Activated CD4-positive, alpha-beta T cell treated with anti-CD3 and anti-CD28 coated beads, Interleukin-10, Interleukin-2, amounts not matched to agents 100 ng/mL and 50 ng/mL, durations not matched to agents 16 hours and 8 hours (primary cell): ENCODE measurements at regions not wholly inside any gene's neighbourhood (a gene's known extent, or its start where the extent isn't known, plus 50 kb on each side); places are given as distances from the start of the nearest gene placed in this dataset.
"Not testable (repeated sequence)": the region's sequence is repeated elsewhere in the genome, so short reads cannot be mapped to it uniquely, and the experiment has no call there.

Experiments used
- DNase-seq: peaks from one replicate; pipeline ENCODE4 v3.0.0-alpha.2; 2020

DNA sequence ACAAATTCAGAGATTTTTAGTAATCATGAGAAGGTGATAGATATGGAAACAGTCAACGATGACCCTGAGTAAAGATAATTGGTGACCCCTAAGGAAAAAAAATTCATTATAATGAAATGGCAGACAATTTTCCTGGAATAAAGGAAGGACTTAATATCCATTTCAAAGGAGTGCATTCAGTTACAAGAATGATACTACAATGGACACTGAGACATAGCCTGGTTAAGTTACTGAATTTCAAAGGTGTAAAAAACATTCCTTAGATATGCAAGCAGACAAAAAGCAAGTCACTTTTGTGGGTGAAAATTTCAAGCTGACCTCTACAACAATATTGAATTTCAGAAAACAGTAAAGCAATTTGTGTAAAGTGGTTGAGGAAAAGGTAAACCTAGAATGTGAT, 1012.5 kb upstream of the SEMA6A start:
- no peak for DNase-seq

DNA sequence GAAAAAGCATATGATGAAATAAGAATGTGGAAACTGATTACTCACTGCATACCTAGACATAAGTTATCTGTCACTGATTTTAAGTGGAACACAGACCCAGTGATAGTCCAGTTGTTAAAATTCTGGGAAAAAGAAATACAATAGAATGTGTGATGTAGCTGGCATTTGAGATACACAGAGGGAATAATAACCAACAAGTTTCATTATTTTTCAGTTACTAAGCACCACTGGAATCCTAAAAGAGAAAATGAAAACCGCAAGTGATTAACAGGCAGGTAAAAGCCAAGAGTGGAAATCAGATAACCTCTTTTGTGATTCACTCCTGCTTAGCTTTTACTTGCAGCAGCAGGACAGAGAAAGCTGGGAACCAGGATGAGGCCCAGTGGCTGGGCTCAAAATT, 994.0 kb upstream of the SEMA6A start:
- no peak for DNase-seq

DNA sequence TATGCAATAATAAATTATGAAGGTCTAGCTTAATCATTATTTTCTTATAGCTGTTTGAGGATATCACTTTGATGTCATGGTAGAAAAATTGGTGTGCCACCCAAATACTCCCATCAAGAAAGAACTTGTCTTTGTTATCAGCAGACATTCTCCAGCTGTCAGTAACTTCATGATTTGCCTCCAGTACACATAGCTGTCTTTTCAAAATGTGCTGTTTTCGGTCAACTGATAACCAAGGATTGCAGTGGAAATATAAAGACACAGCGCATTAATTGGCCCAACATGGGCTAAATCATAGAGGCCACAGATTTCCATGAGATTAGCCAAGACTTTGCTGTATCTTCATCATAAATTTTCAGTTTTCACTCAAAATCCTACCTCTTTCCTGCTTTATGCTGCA, 993.5 kb upstream of the SEMA6A start:
- DNase-seq, result no peak

DNA sequence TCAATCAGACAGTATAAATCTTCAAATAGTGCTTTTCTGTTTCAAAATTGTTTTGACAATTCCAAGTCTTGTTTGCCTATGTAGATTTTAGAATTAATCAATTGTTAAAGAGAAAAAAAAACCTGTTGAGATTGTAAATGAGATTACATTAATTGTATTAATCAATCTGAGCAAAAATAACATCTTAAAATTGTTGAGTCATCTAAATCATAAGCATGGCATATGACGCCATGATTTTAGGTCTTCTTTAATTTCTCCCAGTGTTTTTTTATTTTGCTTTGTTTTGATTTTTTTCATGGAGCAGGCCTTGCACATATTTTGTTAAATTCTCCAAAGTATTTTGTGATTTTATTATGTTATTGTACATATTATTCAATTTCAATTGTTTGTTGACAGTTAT, 988.0 kb upstream of the SEMA6A start:
- DNase-seq, result no peak

DNA sequence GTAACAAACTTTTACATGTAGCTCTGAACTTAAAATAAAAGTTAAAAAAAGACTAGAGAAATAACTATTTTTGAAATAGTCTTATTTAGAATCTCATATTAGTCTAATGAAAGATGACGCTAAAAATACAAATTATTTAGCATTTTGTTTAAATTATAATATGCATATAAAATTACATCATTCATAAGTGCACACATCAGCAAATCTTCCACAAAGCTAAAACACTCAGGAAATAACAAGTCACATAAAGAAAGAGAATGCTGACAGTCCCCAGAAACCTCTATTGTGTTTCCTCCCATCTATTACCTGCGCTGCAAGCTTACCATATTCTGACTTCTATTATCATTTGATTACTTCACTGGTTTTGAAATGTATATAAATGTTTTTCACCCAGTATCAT, 986.9 kb upstream of the SEMA6A start:
- DNase-seq, result no peak

DNA sequence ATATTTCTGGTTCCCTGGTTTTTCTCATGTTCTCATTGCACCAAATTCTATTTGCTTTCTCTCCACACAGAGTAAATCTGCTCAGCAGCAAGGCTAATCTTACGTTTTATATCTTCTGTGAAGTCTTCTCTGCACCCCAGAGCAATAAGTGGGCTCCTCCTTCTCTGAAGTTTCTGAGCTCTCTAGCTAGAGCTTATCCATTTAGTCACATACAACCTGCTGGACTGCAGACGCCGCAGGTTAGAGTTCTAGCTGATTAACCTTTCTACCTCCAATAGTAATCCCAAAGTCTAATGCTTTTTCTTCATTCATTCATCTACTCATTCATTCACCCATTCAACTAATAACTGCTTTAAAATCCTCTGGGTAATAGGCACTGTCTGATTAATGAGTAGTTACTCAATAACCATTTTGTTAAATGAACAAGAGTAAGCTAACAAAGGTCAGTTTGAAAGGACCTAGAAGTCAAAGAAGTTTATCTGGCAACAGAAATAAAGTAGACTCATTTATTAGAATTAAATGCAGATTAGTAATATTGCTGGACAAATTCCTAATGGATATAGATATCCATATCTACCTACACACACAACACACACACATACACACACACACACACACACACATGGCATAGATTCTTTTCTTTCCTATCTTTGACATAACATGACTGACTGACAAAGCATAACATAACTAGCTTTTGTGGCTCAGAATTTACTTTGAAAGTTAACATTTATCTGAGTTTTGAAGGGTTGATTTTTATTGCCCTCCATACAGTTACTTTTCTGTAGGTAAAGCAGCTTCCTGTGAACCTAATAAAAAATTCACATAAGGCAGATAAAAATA, 984.6 kb upstream of the SEMA6A start:
- DNase-seq, result no peak

DNA sequence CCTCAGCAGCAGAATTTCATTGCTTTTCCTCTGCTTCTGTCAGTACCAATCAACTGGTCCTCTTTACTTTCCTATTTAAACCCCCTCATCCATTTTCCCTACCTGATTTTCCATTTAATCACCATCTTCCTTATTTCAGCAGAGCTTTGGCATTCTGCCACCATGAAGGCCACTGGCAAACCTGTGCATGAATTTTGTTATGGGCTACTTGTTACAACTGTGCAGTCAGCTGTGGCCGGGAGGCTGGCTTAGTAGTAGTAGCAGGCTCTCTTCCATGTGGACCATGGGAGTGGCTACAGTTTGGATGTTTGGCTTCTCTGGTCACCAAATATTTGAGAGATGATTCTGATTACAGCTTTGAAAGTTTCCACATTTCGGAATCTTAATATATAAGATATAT, 976.6 kb upstream of the SEMA6A start:
- DNase-seq, result no peak

DNA sequence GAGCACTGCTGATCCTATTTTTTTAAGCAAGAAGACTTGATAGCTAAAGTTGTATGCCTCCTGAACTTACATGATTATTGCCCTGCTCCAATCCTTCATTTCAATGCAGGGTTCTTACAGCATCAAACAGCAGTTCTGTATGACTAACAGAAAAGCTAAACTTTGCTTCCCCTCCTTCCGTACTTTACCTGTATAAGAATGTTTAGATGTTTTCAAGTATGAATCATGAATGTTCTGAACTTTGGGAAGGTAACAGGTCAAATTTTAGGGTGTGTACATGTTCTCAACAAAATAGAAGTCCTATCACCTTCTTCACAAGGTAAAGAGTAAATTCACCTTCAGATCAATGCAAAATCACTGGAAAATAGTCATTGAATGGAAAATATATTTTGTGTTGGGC, 972.6 kb upstream of the SEMA6A start:
- no peak for DNase-seq

DNA sequence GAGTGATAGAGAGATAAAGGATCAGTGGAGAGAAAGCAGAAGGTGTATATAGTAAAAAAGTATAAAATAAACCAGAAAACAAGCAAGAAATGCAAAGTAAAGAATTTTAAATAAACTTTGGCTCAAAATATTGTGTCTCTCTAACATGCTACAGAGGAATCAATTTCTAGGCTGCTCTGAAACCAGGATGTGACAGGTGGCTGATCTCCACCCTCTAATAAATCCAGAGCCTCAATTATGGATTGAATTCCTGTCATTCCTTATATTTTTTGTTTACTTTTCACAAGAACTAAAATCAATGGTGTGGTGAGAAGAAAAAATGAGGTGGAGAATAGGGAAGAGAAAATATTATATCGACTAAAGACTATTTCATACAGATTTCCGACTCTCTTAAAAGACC, 965.1 kb upstream of the SEMA6A start:
- no peak for DNase-seq

DNA sequence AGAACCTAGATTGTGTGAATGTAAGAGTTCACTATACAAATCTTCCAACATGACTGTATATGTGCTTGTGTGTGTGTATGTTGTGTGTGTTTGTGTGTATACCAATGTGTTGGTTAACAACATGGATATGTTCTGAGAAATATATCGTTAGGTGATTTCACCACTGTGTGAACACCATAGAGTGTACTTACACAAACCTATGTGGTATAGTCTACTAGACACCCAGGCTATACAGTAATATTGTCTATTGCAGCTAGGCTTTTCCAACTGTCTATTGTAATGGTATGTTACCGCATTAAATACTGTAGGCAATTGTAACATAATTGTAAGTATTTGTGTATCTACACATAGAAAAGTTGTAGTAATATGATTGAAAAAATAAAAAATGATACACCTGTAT, 959.2 kb upstream of the SEMA6A start:
- DNase-seq, result no peak

DNA sequence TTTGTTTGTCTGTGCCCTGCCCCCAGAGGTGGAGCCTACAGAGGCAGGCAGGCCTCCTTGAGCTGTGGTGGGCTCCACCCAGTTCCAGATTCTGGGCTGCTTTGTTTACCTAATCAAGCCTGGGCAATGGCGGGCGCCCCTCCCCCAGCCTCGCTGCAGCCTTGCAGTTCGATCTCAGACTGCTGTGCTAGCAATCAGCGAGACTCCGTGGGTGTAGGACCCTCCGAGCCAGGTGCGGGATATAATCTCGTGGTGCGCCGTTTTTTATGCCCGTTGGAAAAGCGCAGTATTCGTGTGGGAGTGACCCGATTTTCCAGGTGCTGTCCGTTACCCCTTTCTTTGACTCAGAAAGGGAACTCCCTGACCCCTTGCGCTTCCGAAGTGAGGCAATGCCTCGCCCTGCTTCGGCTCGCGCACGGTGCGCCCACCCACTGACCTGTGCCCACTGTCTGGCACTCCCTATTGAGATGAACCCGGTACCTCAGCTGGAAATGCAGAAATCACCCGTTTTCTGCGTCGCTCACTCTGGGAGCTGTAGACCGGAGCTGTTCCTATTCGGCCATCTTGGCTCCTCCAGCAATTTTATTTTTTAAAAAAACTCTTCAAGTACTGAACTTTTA, 958.5 kb upstream of the SEMA6A start:
- not testable (repeated sequence) for DNase-seq

DNA sequence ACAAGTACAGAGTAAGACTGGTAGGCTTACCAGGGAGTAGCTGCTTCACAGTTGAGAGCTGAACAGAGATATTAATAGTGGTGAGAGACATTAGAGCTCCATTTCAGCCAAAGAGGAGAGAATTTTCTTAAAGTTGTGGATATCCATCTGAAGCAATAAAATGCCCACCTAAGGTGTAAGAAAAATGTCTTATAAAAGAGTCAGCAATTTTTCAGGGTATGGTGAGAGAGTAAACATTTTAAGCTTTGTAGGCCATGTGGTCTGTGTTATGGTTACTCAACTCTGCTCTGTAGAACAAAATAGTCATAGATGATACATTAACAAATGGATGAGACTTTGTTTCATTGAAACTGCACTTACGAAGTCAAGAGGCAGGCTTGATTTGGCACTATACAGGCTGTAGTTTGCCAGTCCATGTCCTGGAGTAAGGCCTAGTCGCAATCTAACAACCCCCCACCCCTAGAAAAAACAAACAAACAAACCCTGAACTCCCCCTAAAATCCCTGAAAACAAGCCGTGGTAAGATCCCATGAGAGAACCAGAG, 945.4 kb upstream of the SEMA6A start:
- DNase-seq, result no peak

DNA sequence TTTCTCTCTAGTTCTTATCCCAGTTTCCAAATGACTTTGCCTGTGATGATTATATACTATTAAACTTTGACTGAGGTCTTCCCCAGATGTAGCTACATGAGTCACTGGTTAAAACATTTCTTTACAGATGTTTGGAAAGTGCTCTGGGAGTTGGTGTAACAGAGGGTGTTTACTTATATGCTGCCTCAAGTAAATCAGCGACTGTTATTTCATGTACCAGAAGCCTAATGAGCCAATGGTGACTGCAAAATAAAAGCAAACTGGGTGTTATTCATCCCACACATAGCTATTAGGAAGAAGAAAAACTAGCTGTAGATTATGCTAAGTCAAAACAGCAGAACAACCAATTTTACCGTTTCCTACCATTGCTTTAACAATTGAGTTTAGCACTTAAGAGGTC, 929.7 kb upstream of the SEMA6A start:
- DNase-seq, result no peak

DNA sequence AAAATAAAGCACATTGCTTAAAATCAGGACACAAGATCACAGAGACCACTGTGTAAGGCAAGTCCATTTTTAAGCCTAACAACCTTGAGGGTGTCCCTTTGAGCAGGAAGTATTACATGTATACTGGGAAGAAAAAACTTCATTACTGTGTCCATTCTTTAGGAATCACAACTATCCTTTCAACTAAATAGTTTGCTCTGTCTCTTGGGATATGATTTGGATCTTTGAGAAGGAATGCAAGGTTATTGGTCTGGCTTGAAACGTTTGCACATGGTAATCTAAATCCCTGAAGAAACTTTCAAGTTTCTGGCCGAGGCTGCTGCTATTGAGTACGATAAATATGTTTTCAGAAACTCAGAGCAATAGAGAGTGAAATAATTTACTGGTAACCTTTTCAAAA, 923.0 kb upstream of the SEMA6A start:
- no peak for DNase-seq

DNA sequence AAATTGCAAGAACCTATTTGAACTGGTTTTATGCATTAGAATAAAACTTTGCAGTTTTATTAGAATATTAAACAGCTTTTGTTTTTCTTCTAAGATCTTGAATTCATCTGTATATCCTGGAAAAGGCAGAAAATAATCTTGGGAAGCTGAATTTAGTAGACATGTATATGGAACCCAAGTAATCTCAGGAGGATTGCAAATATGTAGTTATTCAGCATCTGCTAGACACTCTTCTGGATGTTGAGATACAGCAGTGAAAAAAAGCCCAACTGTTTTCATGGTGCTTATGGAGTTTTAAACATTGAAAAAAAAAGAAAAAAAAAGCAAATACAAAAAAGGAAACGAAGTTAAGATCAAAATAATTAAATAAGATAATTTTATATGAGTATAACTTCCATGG, 922.2 kb upstream of the SEMA6A start:
- DNase-seq, result no peak

DNA sequence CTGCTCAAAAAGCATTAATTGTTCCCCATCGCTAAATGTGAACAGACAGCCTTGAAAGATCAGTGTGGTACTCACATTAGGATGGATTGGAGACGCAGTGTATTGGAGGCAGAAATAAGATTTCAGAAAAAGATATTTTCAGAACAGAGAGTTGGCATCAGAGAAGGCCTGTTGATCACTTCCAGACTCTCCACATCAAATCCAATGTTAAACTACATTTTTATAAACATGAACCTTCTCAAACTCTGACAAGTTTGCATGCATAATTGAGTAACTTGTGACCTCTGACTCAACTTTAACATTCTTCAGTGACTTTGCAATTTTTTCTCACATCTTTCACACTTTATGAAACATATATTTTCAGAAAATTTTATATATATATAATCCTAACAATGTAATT, 919.6 kb upstream of the SEMA6A start:
- DNase-seq, result no peak

DNA sequence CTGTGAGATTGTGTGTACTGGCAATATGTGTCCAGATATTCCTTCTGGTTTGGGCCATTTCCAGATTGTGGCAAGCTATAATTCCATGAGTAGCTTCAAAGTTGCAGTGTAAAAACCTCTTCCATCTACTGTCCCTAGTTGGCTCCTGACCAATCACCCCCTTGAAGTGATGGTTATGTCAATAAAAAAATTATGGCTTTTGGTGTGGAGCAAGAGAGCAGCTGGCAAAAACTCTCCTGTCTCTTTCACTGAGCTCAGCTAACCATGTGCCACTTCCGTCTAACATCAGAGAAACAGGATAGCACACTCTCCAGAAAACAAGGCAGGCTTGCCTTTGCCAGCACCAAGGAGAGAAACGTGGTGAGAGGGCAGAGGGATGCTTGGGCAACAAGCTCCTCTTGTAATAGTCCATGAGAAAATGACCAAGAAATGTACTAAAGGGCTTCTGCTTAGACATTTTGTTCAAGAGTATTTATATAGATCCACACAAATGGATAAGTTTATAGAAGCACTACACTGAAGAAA, 914.4 kb upstream of the SEMA6A start:
- no peak for DNase-seq

DNA sequence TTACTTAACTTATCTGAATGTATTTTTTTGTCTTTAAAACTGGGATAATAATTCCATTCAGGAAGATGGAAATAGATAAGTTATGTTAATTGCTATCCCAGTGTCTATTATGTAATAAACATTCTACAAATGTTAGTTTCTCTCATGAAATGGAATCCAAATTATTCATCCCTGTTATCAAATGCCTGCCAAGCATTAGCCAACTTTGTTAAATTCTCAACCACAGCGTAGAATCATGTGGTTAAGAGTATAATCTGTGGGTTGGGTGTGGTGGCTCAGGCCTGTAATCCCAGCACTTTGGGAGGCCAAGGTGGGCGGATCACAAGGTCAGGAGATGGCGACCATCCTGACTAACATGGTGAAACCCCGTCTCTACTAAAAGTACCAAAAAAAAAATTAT, 912.9 kb upstream of the SEMA6A start:
- no peak for DNase-seq

DNA sequence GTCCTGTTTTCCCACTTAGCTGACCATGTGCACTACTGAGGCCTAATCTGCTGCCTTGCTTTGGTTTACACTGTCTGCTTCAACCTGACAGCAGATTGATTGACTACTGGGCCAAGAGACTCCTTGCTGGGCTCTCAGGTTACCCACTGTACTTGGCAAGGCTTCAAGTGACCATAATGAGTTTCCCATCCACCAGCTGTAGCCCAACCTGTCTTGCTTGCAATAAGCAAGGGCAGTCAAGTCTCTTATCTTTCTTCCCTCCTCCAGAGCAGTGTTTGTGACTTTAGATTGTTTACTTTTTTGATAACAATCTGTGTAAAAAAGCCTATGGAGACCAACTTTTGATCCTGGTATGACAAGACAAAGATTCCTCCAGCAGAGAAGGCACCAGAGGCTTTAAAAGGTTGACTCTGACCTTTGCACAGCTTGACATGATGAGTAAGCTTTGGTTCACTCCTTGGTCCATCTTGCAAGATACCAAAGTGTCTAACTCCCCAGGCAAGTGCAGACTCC, 912.3 kb upstream of the SEMA6A start:
- no peak for DNase-seq

DNA sequence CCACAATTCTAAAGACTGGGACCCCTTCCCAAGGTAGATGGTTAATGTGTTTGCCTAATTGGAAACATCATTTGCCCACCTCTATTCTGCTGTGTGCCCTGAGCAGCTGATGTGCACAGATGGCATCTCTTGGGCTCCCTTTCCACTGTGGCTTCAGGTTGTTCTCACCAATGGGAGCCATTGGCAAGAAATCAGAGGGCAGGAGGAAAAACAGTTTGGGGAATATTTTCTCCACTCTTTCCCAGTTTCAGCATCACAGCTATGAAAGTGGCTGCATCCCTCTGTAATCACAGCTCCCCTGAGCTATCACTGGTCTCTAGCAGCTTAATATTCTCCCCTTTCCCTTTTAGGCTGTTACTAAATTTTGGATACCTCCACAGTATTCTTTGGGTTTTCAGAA, 911.6 kb upstream of the SEMA6A start:
- no peak for DNase-seq

DNA sequence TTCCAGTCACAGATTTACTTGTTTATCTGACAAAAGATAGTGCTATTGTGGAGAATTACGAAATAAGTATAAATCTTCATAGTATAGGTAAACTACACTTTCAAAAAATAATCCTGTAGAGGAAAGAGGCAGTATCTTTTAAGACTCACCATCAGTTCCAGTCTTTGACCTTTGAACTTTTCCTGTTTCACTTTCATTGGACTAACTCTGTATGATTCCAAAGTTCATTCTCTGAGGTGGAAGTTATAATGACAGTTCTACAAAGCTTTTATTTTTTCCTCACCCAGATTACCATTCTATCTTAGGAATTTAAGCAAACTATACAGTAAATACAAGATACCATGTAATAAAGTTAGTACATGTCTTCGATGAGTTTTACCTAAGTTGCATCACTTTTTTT, 901.3 kb upstream of the SEMA6A start:
- DNase-seq, result no peak

DNA sequence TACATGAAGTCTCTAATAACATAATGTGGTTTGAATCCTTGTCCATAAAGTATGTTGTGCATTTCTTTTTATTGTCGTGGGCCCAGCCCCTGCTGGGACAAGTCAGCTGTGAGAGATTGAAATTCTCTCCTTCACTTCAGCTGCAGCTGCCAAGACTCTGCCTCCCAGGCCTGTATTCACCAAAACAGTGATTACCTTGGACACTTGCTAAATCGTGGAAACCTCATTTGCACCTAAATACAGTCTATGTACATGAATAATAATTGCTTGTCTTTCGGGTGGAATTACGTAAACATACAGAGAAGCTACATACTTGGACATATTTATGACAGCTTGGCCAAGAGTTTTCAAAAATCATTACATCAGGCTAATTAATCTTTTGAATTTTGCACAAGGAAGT, 898.5 kb upstream of the SEMA6A start:
- no peak for DNase-seq

DNA sequence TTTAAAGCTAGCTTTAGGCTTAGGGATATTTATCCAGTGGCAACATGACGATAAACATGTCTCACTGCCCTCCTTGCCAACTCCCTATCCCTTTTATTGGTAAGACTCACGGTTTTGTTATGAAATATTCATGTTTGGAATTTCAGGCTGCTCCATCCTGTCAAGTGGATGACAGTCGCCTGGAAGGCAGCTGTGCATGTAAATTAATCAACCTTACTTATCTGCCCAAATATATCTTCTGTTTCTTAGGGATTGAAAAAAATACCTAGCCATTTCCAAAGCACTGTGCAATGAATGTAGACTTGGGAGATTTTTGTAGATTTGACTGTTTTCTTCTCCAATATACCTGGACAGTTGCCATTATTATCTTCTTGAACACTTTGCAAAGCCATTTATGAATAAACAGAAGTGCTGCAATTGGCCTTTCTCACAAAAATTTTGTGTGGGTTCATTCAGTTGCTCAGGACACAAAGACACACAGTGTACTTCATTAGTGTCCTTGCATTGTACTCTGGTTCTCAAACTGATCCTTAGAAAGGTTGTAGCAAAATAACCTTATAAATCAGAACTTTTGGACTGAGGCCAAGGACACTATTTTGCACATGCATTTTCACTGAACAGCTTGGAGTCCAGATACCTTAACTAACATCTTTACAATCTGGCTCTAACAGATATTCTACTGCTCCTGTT, 889.4 kb upstream of the SEMA6A start:
- DNase-seq, result no peak

DNA sequence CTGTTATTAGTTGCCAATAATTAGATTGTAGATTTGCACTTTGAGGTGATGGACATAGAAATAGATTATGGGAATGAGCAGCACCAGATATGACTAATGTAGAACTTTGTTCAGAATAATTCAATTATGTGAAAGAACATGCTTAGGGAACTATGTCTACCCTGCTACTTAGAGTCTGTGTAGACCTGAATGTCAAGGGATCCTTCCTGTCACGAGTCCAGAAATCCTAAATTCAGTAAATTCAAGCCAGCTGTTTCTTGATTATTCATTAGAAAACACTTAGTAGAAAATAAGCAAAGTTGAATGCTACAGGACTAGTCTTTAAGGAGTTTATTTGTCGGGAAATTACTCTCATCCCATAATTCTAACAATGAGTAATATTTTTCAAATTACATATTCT, 887.3 kb upstream of the SEMA6A start:
- no peak for DNase-seq
